Astrocyte (in vitro differentiated cells and primary cell): ENCODE measurements at regions not wholly inside any gene's neighbourhood (a gene's known extent, or its start where the extent isn't known, plus 50 kb on each side); places are given as distances from the start of the nearest gene placed in this dataset.

Experiments
- DNase-seq: peaks from one replicate; pipeline ENCODE4 v3.0.0-alpha.2; 2010; ENCODE audit warnings: low read depth
- FAIRE-seq: peaks from 2 replicates; lab custom pipeline; 2011; peaks lifted over from hg19 to GRCh38; lab: Jason Lieb, UNC
- H2AFZ ChIP-seq: 2 replicates; pipeline ENCODE4 v1.6.0; 2012; ENCODE audit warnings: low read depth, low read length, inconsistent platforms
- H3K27ac ChIP-seq: 2 replicates; pipeline ENCODE4 v1.5.1; 2011; ENCODE audit warnings: low read depth, low read length, inconsistent platforms
- H3K27me3 ChIP-seq: 2 replicates; pipeline ENCODE4 v1.6.0; 2011; ENCODE audit warnings: low read length, inconsistent platforms; ENCODE audit not compliant: insufficient read depth
- H3K36me3 ChIP-seq: 2 replicates; pipeline ENCODE4 v1.5.1; 2011; ENCODE audit warnings: low read length, inconsistent platforms; ENCODE audit not compliant: insufficient read depth
- H3K4me1 ChIP-seq: 2 replicates; pipeline ENCODE4 v1.5.1; 2011; ENCODE audit warnings: low read length, inconsistent platforms; ENCODE audit not compliant: insufficient read depth
- H3K4me2 ChIP-seq: 2 replicates; pipeline ENCODE4 v1.6.0; 2012; ENCODE audit warnings: low read length, inconsistent platforms
- H3K4me3 ChIP-seq: 2 replicates; pipeline ENCODE4 v1.5.1; 2011; ENCODE audit warnings: low read depth, mild to moderate bottlenecking, low read length, inconsistent platforms; ENCODE audit not compliant: insufficient read depth
- H3K79me2 ChIP-seq: 2 replicates; pipeline ENCODE4 v1.6.0; 2012; ENCODE audit warnings: mild to moderate bottlenecking, low read length, inconsistent platforms; ENCODE audit not compliant: insufficient read depth
- H3K9ac ChIP-seq: 2 replicates; pipeline ENCODE4 v1.6.0; 2012; ENCODE audit warnings: mild to moderate bottlenecking, low read length, inconsistent platforms
- H3K9me3 ChIP-seq: 2 replicates; pipeline ENCODE4 v1.5.1; 2012; ENCODE audit warnings: low read depth, mild to moderate bottlenecking, low read length, inconsistent platforms; ENCODE audit not compliant: insufficient read depth
- H4K20me1 ChIP-seq: 2 replicates; pipeline ENCODE4 v1.6.0; 2012; ENCODE audit warnings: low read length, inconsistent platforms; ENCODE audit not compliant: insufficient read depth
- H3K27ac Mint-ChIP-seq: one replicate; pipeline ENCODE4 v1.8.0; 2021; ENCODE audit warnings: mild to moderate bottlenecking, mixed read lengths; ENCODE audit not compliant: unreplicated experiment
- H3K27me3 Mint-ChIP-seq: one replicate; pipeline ENCODE4 v1.8.0; 2021; ENCODE audit warnings: low read depth, mixed read lengths; ENCODE audit not compliant: unreplicated experiment
- H3K36me3 Mint-ChIP-seq: one replicate; pipeline ENCODE4 v1.8.0; 2021; ENCODE audit warnings: low read depth, mixed read lengths; ENCODE audit not compliant: unreplicated experiment
- H3K4me1 Mint-ChIP-seq: one replicate; pipeline ENCODE4 v1.8.0; 2021; ENCODE audit warnings: low read depth, mixed read lengths; ENCODE audit not compliant: unreplicated experiment
- H3K4me3 Mint-ChIP-seq: one replicate; pipeline ENCODE4 v1.8.0; 2021; ENCODE audit warnings: mild to moderate bottlenecking, moderate library complexity, mixed read lengths; ENCODE audit not compliant: unreplicated experiment
- H3K9me3 Mint-ChIP-seq: one replicate; pipeline ENCODE4 v1.8.0; 2021; ENCODE audit warnings: mild to moderate bottlenecking, mixed read lengths; ENCODE audit not compliant: unreplicated experiment
- EZH2 ChIP-seq: IDR thresholded peaks from 2 replicates; pipeline ENCODE4 v1.6.1; 2012; ENCODE audit warnings: mild to moderate bottlenecking, low read length, inconsistent platforms; ENCODE audit not compliant: insufficient read depth
- TF ChIP-seq, protein P1 (sequence below): IDR thresholded peaks from 2 replicates; pipeline ENCODE4 v1.5.1; 2011; ENCODE audit warnings: low read depth, mild to moderate bottlenecking, inconsistent platforms, low read length, moderate library complexity; ENCODE audit not compliant: insufficient read depth

DNA sequence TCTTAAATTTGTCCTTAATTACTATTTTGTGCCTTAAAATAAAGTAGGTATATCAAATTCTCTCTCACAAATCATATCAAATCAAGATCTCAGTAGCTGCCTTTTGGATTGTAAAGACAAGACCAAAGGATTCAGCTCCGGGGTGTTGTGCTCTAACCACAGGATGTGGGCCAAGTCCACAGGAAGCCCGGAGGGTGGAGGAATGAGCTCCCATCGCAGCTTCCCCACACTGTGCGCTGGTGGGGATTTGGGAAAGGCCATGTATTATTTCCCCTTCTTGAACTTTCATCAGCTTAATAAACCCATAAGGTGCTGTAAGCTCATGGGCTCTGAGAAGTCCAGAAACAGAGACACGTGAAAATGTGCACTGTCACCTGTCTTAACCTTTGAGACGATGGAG, 241.6 kb upstream of the TCERG1L start:
- H3K27me3 Mint-ChIP-seq = peaks cover 39% of the 10 kb centered on the region
- Histone ChIP-seq H3K4me1 (no peaks in the 10 kb centered on the region), H3K36me3 (no peaks in the 10 kb centered on the region), H3K4me3 (no peak overlapping the region), H3K9me3 (peaks cover 6% of the 10 kb centered on the region), H4K20me1 (no peaks in the 10 kb centered on the region), H3K9ac (no peak overlapping the region), H3K4me2 (no peak overlapping the region), H3K27me3 (no peaks in the 10 kb centered on the region), H3K79me2 (no peaks in the 10 kb centered on the region), H3K27ac (no peak overlapping the region), H2AFZ (no peak overlapping the region)
- DNase-seq (no peak), FAIRE-seq (no peak)
- H3K4me3 Mint-ChIP-seq = no peak overlapping the region
- peaks cover 14% of the 10 kb centered on the region for H3K9me3 Mint-ChIP-seq
- H3K4me1 Mint-ChIP-seq = no peaks in the 10 kb centered on the region
- no peak overlapping the region for H3K27ac Mint-ChIP-seq
- TF ChIP-seq EZH2 = no peak
- TF ChIP-seq, protein P1, sequence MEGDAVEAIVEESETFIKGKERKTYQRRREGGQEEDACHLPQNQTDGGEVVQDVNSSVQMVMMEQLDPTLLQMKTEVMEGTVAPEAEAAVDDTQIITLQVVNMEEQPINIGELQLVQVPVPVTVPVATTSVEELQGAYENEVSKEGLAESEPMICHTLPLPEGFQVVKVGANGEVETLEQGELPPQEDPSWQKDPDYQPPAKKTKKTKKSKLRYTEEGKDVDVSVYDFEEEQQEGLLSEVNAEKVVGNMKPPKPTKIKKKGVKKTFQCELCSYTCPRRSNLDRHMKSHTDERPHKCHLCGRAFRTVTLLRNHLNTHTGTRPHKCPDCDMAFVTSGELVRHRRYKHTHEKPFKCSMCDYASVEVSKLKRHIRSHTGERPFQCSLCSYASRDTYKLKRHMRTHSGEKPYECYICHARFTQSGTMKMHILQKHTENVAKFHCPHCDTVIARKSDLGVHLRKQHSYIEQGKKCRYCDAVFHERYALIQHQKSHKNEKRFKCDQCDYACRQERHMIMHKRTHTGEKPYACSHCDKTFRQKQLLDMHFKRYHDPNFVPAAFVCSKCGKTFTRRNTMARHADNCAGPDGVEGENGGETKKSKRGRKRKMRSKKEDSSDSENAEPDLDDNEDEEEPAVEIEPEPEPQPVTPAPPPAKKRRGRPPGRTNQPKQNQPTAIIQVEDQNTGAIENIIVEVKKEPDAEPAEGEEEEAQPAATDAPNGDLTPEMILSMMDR = no peak
- no peaks in the 10 kb centered on the region for H3K36me3 Mint-ChIP-seq

DNA sequence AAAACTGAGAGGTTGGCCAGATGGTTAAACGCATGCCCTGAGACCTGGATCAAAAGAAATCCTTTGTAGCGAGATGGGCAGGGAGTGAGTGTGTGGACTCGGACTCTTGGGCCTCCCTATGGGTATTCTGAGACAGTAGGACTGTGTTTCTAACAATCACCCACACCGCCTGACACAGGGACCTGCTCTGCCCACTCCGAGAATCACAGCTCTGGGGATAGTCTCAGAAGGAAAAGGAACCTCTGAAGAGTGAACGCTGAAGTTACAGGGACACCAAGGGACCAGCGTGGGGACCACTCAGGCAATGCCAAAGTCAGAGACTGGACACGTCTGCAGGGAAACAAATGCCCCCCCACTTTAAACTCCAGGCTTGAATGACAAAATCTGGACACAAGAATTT, 242.1 kb upstream of the TCERG1L start:
- peaks cover 10% of the 10 kb centered on the region for H3K9me3 Mint-ChIP-seq
- no peak overlapping the region for H3K27ac ChIP-seq
- FAIRE-seq = no peak

DNA sequence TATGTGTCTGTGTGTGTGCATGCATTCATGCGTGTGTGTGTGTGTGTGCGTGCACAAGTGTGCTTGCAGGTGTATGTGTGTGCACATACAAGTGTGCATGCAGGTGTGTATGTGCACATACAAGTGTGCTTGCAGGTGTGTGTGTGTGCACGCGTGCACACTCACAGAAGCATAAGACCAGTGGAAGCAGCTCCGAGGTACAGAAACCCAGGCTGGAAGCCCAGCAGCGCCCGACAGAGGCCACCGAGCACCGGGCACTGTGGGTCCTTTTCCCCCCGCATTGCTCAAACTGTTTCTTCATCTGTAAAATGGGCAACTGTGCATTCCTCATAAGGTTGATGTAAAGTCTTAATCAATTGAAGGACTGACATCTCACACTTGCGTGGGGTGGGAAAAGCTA, 243.3 kb upstream of the TCERG1L start:
- no peaks in the 10 kb centered on the region for H3K36me3 ChIP-seq
- H3K4me1 ChIP-seq = no peaks in the 10 kb centered on the region
- H3K4me2 ChIP-seq = no peak overlapping the region
- H3K79me2 ChIP-seq = no peaks in the 10 kb centered on the region
- H3K9me3 ChIP-seq = peaks cover 8% of the 10 kb centered on the region
- Mint-ChIP-seq H3K27me3 (peaks cover 43% of the 10 kb centered on the region), H3K27ac (no peak overlapping the region), H3K36me3 (no peaks in the 10 kb centered on the region), H3K4me1 (no peaks in the 10 kb centered on the region), H3K4me3 (no peak overlapping the region), H3K9me3 (peaks cover 8% of the 10 kb centered on the region)
- H3K27me3 ChIP-seq = no peaks in the 10 kb centered on the region
- FAIRE-seq = no peak
- H3K9ac ChIP-seq = no peak overlapping the region
- no peak for DNase-seq
- no peak for TF ChIP-seq EZH2
- TF ChIP-seq, protein P1 = no peak
- H2AFZ ChIP-seq = no peak overlapping the region
- no peak overlapping the region for H3K4me3 ChIP-seq
- H4K20me1 ChIP-seq = no peaks in the 10 kb centered on the region
- H3K27ac ChIP-seq = no peak overlapping the region

More for the DNA sequence above, 242.1 kb upstream of the TCERG1L start:
- H3K9me3 ChIP-seq = peaks cover 5% of the 10 kb centered on the region
- no peaks in the 10 kb centered on the region for H3K36me3 ChIP-seq
- Mint-ChIP-seq H3K4me3 (no peak overlapping the region), H3K36me3 (no peaks in the 10 kb centered on the region), H3K27ac (no peak overlapping the region), H3K27me3 (peaks cover 40% of the 10 kb centered on the region), H3K4me1 (no peaks in the 10 kb centered on the region)
- H3K79me2 ChIP-seq = no peaks in the 10 kb centered on the region
- H3K4me3 ChIP-seq = no peak overlapping the region
- no peak for DNase-seq
- H2AFZ ChIP-seq = no peak overlapping the region
- H3K27me3 ChIP-seq = no peaks in the 10 kb centered on the region
- no peaks in the 10 kb centered on the region for H3K4me1 ChIP-seq
- H4K20me1 ChIP-seq = no peaks in the 10 kb centered on the region
- H3K9ac ChIP-seq = no peak overlapping the region
- H3K4me2 ChIP-seq = no peak overlapping the region
- TF ChIP-seq EZH2 = no peak
